HG03025 (cell line): ENCODE measurements at regions not wholly inside any gene's neighbourhood (a gene's known extent, or its start where the extent isn't known, plus 50 kb on each side); places are given as distances from the start of the nearest gene placed in this dataset.

ENCODE experiments used
- ATAC-seq: cut with Tn5 transposase; IDR thresholded peaks from one replicate; pipeline ENCODE4 v1.9.1; 2021; ENCODE audit warnings: mild to moderate bottlenecking, moderate library complexity; ENCODE audit not compliant: unreplicated experiment, low FRiP score

GRCh38 chr1:193657552-193657951 is 471.1 kb upstream of the B3GALT2 start:
- ATAC-seq = no peak

GRCh38 chr1:193656841-193657240 is 470.4 kb upstream of the B3GALT2 start:
- ATAC-seq = no peak

GRCh38 chr1:193654951-193655735 is 468.7 kb upstream of the B3GALT2 start:
- no peak for ATAC-seq

- no peak for ATAC-seq
These were observed 463.2 kb upstream of the B3GALT2 start for GRCh38 chr1:193649587-193649986.

- ATAC-seq = no peak
These were observed 448.5 kb upstream of the B3GALT2 start for GRCh38 chr1:193634876-193635275.

GRCh38 chr1:193634470-193634869 is 448.1 kb upstream of the B3GALT2 start:
- no peak for ATAC-seq

GRCh38 chr1:193633991-193634390 is 447.6 kb upstream of the B3GALT2 start:
- ATAC-seq = no peak

GRCh38 chr1:193633093-193633492 is 446.7 kb upstream of the B3GALT2 start:
- no peak for ATAC-seq

- no peak for ATAC-seq
These were observed 444.9 kb upstream of the B3GALT2 start for GRCh38 chr1:193631306-193631705.

GRCh38 chr1:193629875-193630274 is 443.5 kb upstream of the B3GALT2 start:
- ATAC-seq = no peak

- ATAC-seq = no peak
These were observed 440.3 kb upstream of the B3GALT2 start for GRCh38 chr1:193626695-193627094.

- ATAC-seq = no peak
These were observed 438.8 kb upstream of the B3GALT2 start for GRCh38 chr1:193625255-193625654.

- no peak for ATAC-seq
These were observed 433.5 kb upstream of the B3GALT2 start for GRCh38 chr1:193619911-193620310.

GRCh38 chr1:193614817-193615216 is 428.4 kb upstream of the B3GALT2 start:
- no peak for ATAC-seq

GRCh38 chr1:193614275-193614674 is 427.9 kb upstream of the B3GALT2 start:
- ATAC-seq = no peak

GRCh38 chr1:193613041-193613440 is 426.6 kb upstream of the B3GALT2 start:
- ATAC-seq = no peak

GRCh38 chr1:193609592-193609991 is 423.2 kb upstream of the B3GALT2 start:
- ATAC-seq = no peak

GRCh38 chr1:193607787-193608186 is 421.4 kb upstream of the B3GALT2 start:
- ATAC-seq = no peak

GRCh38 chr1:193606035-193606434 is 419.6 kb upstream of the B3GALT2 start:
- ATAC-seq = no peak

GRCh38 chr1:193602705-193603104 is 416.3 kb upstream of the B3GALT2 start:
- no peak for ATAC-seq

GRCh38 chr1:193593147-193593885 is 406.9 kb upstream of the B3GALT2 start:
- no peak for ATAC-seq

- no peak for ATAC-seq
These were observed 405.9 kb upstream of the B3GALT2 start for GRCh38 chr1:193592317-193592716.
